Adrenal gland (tissue), 5 donors: ENCODE measurements at regions not wholly inside any gene's neighbourhood (a gene's known extent, or its start where the extent isn't known, plus 50 kb on each side); places are given as distances from the start of the nearest gene placed in this dataset.

ENCODE experiments used
- CTCF ChIP-seq, 6 experiments: fragments of 450-650 bp in 4 of 6; fragments of 200-600 bp in 2 of 6; sonication (generic) in 1 of 6; IDR thresholded peaks; 1 replicate in 5 of 6; 2 replicates in 1 of 6; pipeline versions ENCODE4 v1.5.1 to v1.8.0; 2016 to 2021; ENCODE audit warnings: antibody characterized with exemption in 6 of 6, mild to moderate bottlenecking in 2 of 6, moderate library complexity in 1 of 6
- POLR2A ChIP-seq, 2 donors: fragments of 450-650 bp; IDR thresholded peaks; one replicate each; pipeline ENCODE4 v1.6.1; 2017; ENCODE audit warnings: antibody characterized with exemption in 2 of 2, mild to moderate bottlenecking in 2 of 2, moderate library complexity in 1 of 2
- donor health status: DM: no; HTN: no; CAD: no.

GRCh38 chr4:128548381-128548780 is 260.8 kb upstream of the PGRMC2 start:
- TF ChIP-seq CTCF (IDR thresholded peaks at IDR 0.05) (no peak), POLR2A (IDR thresholded peaks at IDR 0.05) (no peak)
